ENCODE measurements at regions not wholly inside any gene's neighbourhood (a gene's known extent, or its start where the extent isn't known, plus 50 kb on each side); places are given as distances from the start of the nearest gene placed in this dataset.

DNA sequence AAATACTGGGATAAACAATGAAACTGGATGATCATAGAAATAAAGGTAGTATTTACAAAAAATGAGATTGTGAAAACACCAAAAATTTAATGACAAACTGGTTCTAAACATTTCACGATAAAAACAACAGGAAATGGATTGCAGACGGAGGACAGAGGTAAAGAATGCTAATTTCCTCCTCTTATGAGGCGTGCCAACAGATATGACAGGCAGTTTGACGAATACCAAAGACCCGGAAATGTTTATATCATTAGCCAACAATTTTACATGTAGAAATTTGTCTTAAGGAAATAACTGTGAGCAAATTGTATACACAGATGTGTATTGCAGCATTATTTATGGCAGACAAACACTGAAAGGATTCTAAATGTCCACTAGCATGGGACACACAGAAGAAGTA lies 162.0 kb upstream of the MGMT start (continued):
- no peak for TF ChIP-seq CTCF (IDR thresholded peaks at IDR 0.05; ENCODE audit: low read depth, low read length, missing input control)
- no peak for TF ChIP-seq EGR1 (IDR thresholded peaks at IDR 0.05; ENCODE audit: low read depth in 2 of 2)
- no peak for TF ChIP-seq ZBTB33 (IDR thresholded peaks at IDR 0.05)
- TF ChIP-seq RXRA (IDR thresholded peaks at IDR 0.05) = no peak

DNA sequence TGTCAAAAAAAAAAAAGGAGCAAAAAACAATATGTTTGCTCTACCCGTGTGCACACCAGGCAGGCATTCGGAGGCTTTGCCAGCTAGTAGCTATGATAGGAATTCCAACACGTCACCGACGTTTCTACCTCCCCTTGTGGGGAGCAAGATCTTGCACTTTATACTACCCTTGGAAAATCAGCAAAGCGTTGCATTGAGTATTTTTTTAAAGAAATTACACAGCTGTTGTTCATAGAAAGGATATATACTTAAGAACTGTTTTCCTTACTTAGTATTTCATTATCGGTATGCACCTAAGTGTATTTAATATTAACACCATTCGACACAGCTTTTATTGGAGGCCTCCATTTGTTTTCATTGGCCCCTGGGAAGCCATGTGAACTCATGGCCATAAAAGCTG lies 159.9 kb upstream of the MGMT start:
- no peaks in the 10 kb centered on the region for H3K36me3 ChIP-seq (ENCODE audit: control insufficient read depth in 4 of 4, insufficient read depth in 3 of 4, low read depth in 1 of 4, low read length in 3 of 4)
- H3K4me3 ChIP-seq (ENCODE audit: low read depth in 1 of 3, low read length in 3 of 3) = no peak overlapping the region
- H3K9me3 ChIP-seq (ENCODE audit: control insufficient read depth in 4 of 4, low read length in 3 of 4) = peaks cover 0 to 1% (median under 1%) of the 10 kb centered on the region in 4 donors
- WGBS = 78% methylated on average over 8 of the region's 8 CpGs
- no peak overlapping the region for H3K9ac ChIP-seq (ENCODE audit: low read depth in 1 of 2, low read length in 2 of 2)
- no peaks in the 10 kb centered on the region for H3K4me1 ChIP-seq (ENCODE audit: control insufficient read depth in 4 of 4, insufficient read depth in 4 of 4, low read length in 3 of 4)
- no peak overlapping the region for H3K27ac ChIP-seq (ENCODE audit: low read depth in 1 of 2, low read length in 2 of 2)
- DNase-seq (ENCODE audit: low spot score) = no peak
- H3K27me3 ChIP-seq (ENCODE audit: control insufficient read depth in 4 of 4, insufficient read depth in 4 of 4, low read length in 3 of 4) = peaks cover 0 to 2% (median 0%) of the 10 kb centered on the region in 4 donors
- TF ChIP-seq RXRA (IDR thresholded peaks at IDR 0.05) = no peak
- no peak for TF ChIP-seq JUND (IDR thresholded peaks at IDR 0.05)
- no peak for TF ChIP-seq TAF1 (conservative IDR thresholded peaks at IDR 0.05)
- no peak for TF ChIP-seq NR2F2 (IDR thresholded peaks at IDR 0.05)
- TF ChIP-seq SP1 (IDR thresholded peaks at IDR 0.05) = no peak
- TF ChIP-seq RAD21 (IDR thresholded peaks at IDR 0.05) = no peak
- TF ChIP-seq HNF4G (IDR thresholded peaks at IDR 0.05) = no peak
- TF ChIP-seq CTCF (IDR thresholded peaks at IDR 0.05; ENCODE audit: low read depth, low read length, missing input control) = no peak
- no peak for TF ChIP-seq ZBTB33 (IDR thresholded peaks at IDR 0.05)
- TF ChIP-seq REST (IDR thresholded peaks at IDR 0.05) = no peak
- TF ChIP-seq EGR1 (IDR thresholded peaks at IDR 0.05; ENCODE audit: low read depth in 2 of 2) = no peak
- TF ChIP-seq, protein P1, sequence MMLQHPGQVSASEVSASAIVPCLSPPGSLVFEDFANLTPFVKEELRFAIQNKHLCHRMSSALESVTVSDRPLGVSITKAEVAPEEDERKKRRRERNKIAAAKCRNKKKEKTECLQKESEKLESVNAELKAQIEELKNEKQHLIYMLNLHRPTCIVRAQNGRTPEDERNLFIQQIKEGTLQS (IDR thresholded peaks at IDR 0.05) = no peak
- TF ChIP-seq FOXA1 (IDR thresholded peaks at IDR 0.05) = no peak
- TF ChIP-seq GABPA (IDR thresholded peaks at IDR 0.05 in 1 of 2, conservative IDR thresholded peaks at IDR 0.05 in 1 of 2) = no peak
- TF ChIP-seq, protein P2, sequence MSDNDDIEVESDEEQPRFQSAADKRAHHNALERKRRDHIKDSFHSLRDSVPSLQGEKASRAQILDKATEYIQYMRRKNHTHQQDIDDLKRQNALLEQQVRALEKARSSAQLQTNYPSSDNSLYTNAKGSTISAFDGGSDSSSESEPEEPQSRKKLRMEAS (IDR thresholded peaks at IDR 0.05) = no peak
- TF ChIP-seq FOXA2 (IDR thresholded peaks at IDR 0.05) = no peak
- no peak for TF ChIP-seq YY1 (IDR thresholded peaks at IDR 0.05)
- no peak for TF ChIP-seq HNF4A (conservative IDR thresholded peaks at IDR 0.05)

Data from liver (tissue), 8 donors.